IMR-90 (cell line): ENCODE measurements at regions not wholly inside any gene's neighbourhood (a gene's known extent, or its start where the extent isn't known, plus 50 kb on each side); places are given as distances from the start of the nearest gene placed in this dataset.

Experiments
- ATAC-seq: fragments of 200-7000 bp; cut with Tn5 transposase; 2 replicates; pipeline ENCODE4 v1.9.1; 2020; ENCODE audit warnings: low read depth, mild to moderate bottlenecking, moderate library complexity
- BruUV-seq: library from RNA; stranded (reverse); fragments of 400-500 nt; replicated peaks from 2 replicates; lab custom pipeline; 2021; lab: Mats Ljungman, UMichigan
- CTCF ChIA-PET: fragments of 300-600 bp; formaldehyde crosslinking; extraction: SDS; loops from one replicate; lab custom pipeline; 2021; ENCODE audit warnings: antibody characterized with exemption; lab: Yijun Ruan, JAX
- POLR2A ChIA-PET: fragments of 300-600 bp; sonication (Branson Sonifier 250); formaldehyde crosslinking; loops from one replicate; lab custom pipeline; 2022; ENCODE audit warnings: antibody characterized with exemption; ENCODE audit not compliant: unreplicated experiment; lab: Charles Lee
- DNase-seq: peaks from one replicate; pipeline ENCODE4 v3.0.0; 2013
- H2AFZ ChIP-seq: replicated peaks from 2 replicates; pipeline ENCODE3; 2013; ENCODE audit warnings: low read length, mild to moderate bottlenecking; ENCODE audit not compliant: poor library complexity
- H2AK5ac ChIP-seq: 2 replicates; pipeline ENCODE4 v1.6.1; 2013; ENCODE audit warnings: low read depth, low read length, inconsistent platforms
- H2AK9ac ChIP-seq: replicated peaks from 2 replicates; pipeline ENCODE3; 2013; ENCODE audit warnings: mild to moderate bottlenecking, low read depth, low read length, moderate library complexity; ENCODE audit not compliant: poor library complexity
- H2BK120ac ChIP-seq: 2 replicates; pipeline ENCODE4 v1.6.1; 2013; ENCODE audit warnings: low read depth, low read length, inconsistent platforms
- H2BK15ac ChIP-seq: 3 replicates; pipeline ENCODE4 v1.6.1; 2013; ENCODE audit warnings: low read depth, low read length, inconsistent platforms
- H2BK20ac ChIP-seq: 2 replicates; pipeline ENCODE4 v1.6.1; 2013; ENCODE audit warnings: low read depth, mild to moderate bottlenecking, inconsistent platforms, low read length, moderate library complexity
- H2BK5ac ChIP-seq: 2 replicates; pipeline ENCODE4 v1.6.1; 2013; ENCODE audit warnings: mild to moderate bottlenecking, low read depth, low read length, inconsistent platforms; ENCODE audit not compliant: poor library complexity, severe bottlenecking
- H3K14ac ChIP-seq: replicated peaks from 2 replicates; pipeline ENCODE4 v1.6.1; 2013; ENCODE audit warnings: low read depth, low read length, inconsistent platforms
- H3K18ac ChIP-seq: 2 replicates; pipeline ENCODE4 v1.6.1; 2013; ENCODE audit warnings: low read depth, low read length, control low read depth
- H3K23ac ChIP-seq: 2 replicates; pipeline ENCODE4 v1.6.1; 2013; ENCODE audit warnings: low read depth, low read length, inconsistent platforms
- H3K27ac ChIP-seq: 2 replicates; pipeline ENCODE4 v1.5.1; 2013; ENCODE audit warnings: mild to moderate bottlenecking, control low read depth, low read length; ENCODE audit not compliant: insufficient read depth
- H3K27me3 ChIP-seq: 2 replicates; pipeline ENCODE4 v1.6.1; 2013; ENCODE audit warnings: low read length; ENCODE audit not compliant: control insufficient read depth, insufficient read depth
- H3K36me3 ChIP-seq: 2 replicates; pipeline ENCODE4 v1.6.1; 2013; ENCODE audit warnings: low read length, mixed read lengths; ENCODE audit not compliant: control insufficient read depth, insufficient read depth
- H3K4ac ChIP-seq: 2 replicates; pipeline ENCODE4 v1.6.1; 2013; ENCODE audit warnings: low read depth, low read length, inconsistent platforms
- H3K4me1 ChIP-seq: 2 replicates; pipeline ENCODE4 v1.6.1; 2013; ENCODE audit warnings: low read length, mixed read lengths; ENCODE audit not compliant: control insufficient read depth, insufficient read depth
- H3K4me2 ChIP-seq: 2 replicates; pipeline ENCODE4 v1.6.1; 2013; ENCODE audit warnings: low read depth, mild to moderate bottlenecking, control low read depth, low read length, moderate library complexity
- H3K4me3 ChIP-seq: 2 replicates; pipeline ENCODE4 v1.5.1; 2013; ENCODE audit warnings: low read depth, mild to moderate bottlenecking, control low read depth, low read length, moderate library complexity; ENCODE audit not compliant: insufficient read depth
- H3K56ac ChIP-seq: 2 replicates; pipeline ENCODE4 v1.6.1; 2013; ENCODE audit warnings: low read length, inconsistent platforms; ENCODE audit not compliant: insufficient read depth; ENCODE audit errors: extremely low read depth
- H3K79me1 ChIP-seq, 2 experiments: 2 replicates each; pipeline ENCODE4 v1.6.1; 2013; ENCODE audit warnings: low read length in 2 of 2, inconsistent platforms in 1 of 2, low read depth in 1 of 2
- H3K9ac ChIP-seq: 2 replicates; pipeline ENCODE4 v1.6.1; 2013; ENCODE audit warnings: low read depth, low read length, control low read depth
- H3K9me1 ChIP-seq: 2 replicates; pipeline ENCODE4 v1.6.1; 2013; ENCODE audit warnings: low read length, inconsistent platforms; ENCODE audit not compliant: insufficient read depth
- H3K9me3 ChIP-seq: 2 replicates; pipeline ENCODE4 v1.6.1; 2013; ENCODE audit warnings: low read length; ENCODE audit not compliant: control insufficient read depth, insufficient read depth
- H4K20me1 ChIP-seq: 2 replicates; pipeline ENCODE4 v1.6.1; 2013; ENCODE audit warnings: low read length, inconsistent platforms; ENCODE audit not compliant: insufficient read depth
- H4K5ac ChIP-seq: 2 replicates; pipeline ENCODE4 v1.6.1; 2013; ENCODE audit warnings: mild to moderate bottlenecking, low read depth, low read length, control low read depth
- H4K8ac ChIP-seq, 2 experiments: 2 replicates each; pipeline ENCODE4 v1.6.1; 2013; ENCODE audit warnings: low read depth in 2 of 2, low read length in 2 of 2, control low read depth in 1 of 2, inconsistent platforms in 1 of 2
- H4K91ac ChIP-seq: 2 replicates; pipeline ENCODE4 v1.6.1; 2013; ENCODE audit warnings: low read depth, low read length, inconsistent platforms; ENCODE audit not compliant: insufficient read depth
- MAZ ChIP-seq: IDR thresholded peaks from 2 replicates; pipeline ENCODE4 v1.6.1; 2012; ENCODE audit warnings: low read depth, mild to moderate bottlenecking, low read length, improper control_type of control experiment, moderate library complexity, borderline replicate concordance
- MXI1 ChIP-seq: IDR thresholded peaks from 2 replicates; pipeline ENCODE4 v1.6.1; 2012; ENCODE audit warnings: low read depth, mild to moderate bottlenecking, low read length, moderate library complexity, borderline replicate concordance
- NFE2L2 ChIP-seq: fragments of 150-350 bp; IDR thresholded peaks from 2 replicates; pipeline ENCODE4 v1.6.1; 2016; ENCODE audit warnings: low read depth, mild to moderate bottlenecking, low read length
- RAD21 ChIP-seq: IDR thresholded peaks from 2 replicates; pipeline ENCODE4 v1.6.1; 2012; ENCODE audit warnings: low read length, improper control_type of control experiment
- WGBS, 2 experiments: methylation state at CpG; one replicate each; pipeline versions ENCODE4 v1.1.5 to v1.1.7; 2013; ENCODE audit warnings: missing lambda C conversion rate in 2 of 2; ENCODE audit not compliant: insufficient read length in 1 of 2; ENCODE audit errors: extremely low coverage in 2 of 2; 5-methylcytosine and 5-hydroxymethylcytosine counted together
- dilution Hi-C: fragments of 300-500 bp; cut with HindIII; formaldehyde crosslinking; loops from one replicate; pipeline ENCODE4 v1.14.3; 2018; ENCODE audit warnings: low sequenced_read_pairs; ENCODE audit not compliant: unreplicated experiment
- in situ Hi-C: fragments of 300-500 bp; cut with MboI; formaldehyde crosslinking; loops from 3 replicates; pipeline ENCODE4 v1.14.3; 2019; ENCODE audit warnings: low sequenced_read_pairs, inconsistent platforms, mixed read lengths
- intact Hi-C: fragments of 100-400 bp; cut with micrococcal nuclease; formaldehyde crosslinking; loops from 2 replicates; pipeline ENCODE4 v1.10.0; 2022

- Histone ChIP-seq H3K14ac (no peak overlapping the region), H4K20me1 (no peaks in the 10 kb centered on the region), H2BK120ac (no peak overlapping the region), H2AFZ (no peak overlapping the region), H3K4me2 (no peak overlapping the region), H3K23ac (no peak overlapping the region), H3K56ac (no peak overlapping the region), H4K8ac (no peak overlapping the region), H3K4me3 (no peak overlapping the region), H3K4me1 (no peaks in the 10 kb centered on the region), H2AK5ac (no peak overlapping the region), H2BK20ac (no peak overlapping the region), H4K91ac (no peak overlapping the region), H2BK5ac (no peak overlapping the region), H3K36me3 (no peaks in the 10 kb centered on the region), H4K5ac (no peak overlapping the region), H3K9me3 (no peaks in the 10 kb centered on the region), H2BK15ac (no peak overlapping the region), H3K4ac (no peak overlapping the region), H2AK9ac (no peak overlapping the region), H3K79me1 (no peaks in the 10 kb centered on the region), H3K27me3 (no peaks in the 10 kb centered on the region), H3K18ac (no peak overlapping the region), H3K27ac (no peak overlapping the region), H3K9ac (no peak overlapping the region), H3K9me1 (no peaks in the 10 kb centered on the region)
- intact Hi-C loops: no loop called here
- ATAC-seq (no peak), DNase-seq (no peak)
- dilution Hi-C loops: no loop called here
- 96% methylated on average over 4 of the region's 18 CpGs; no CpG with 5 or more reads in 1 of the 2 experiments for WGBS, 2 experiments
- BruUV-seq: no TSS peak
- CTCF ChIA-PET: no interaction called here
- no peak for TF ChIP-seq NFE2L2
- TF ChIP-seq MAZ: no peak
- TF ChIP-seq RAD21: no peak
- TF ChIP-seq MXI1: no peak
- in situ Hi-C loops: no loop called here
- POLR2A ChIA-PET: no interaction called here
Observed at GRCh38 chr10:43753397-43754061, 104.8 kb upstream of the ZNF32 start.
